H9 (cell line): ENCODE measurements at regions not wholly inside any gene's neighbourhood (a gene's known extent, or its start where the extent isn't known, plus 50 kb on each side); places are given as distances from the start of the nearest gene placed in this dataset.

Source experiments
- DNase-seq: peaks from one replicate; pipeline ENCODE4 v3.0.0-alpha.2; 2017
- H2AFZ ChIP-seq: one replicate; pipeline ENCODE4 v1.6.1; 2013; ENCODE audit warnings: mild to moderate bottlenecking, low read length, control low read depth, moderate library complexity
- H2AK5ac ChIP-seq: 2 replicates; pipeline ENCODE4 v1.6.1; 2013; ENCODE audit warnings: low read length, control low read depth, mixed read lengths; ENCODE audit not compliant: insufficient read length
- H2BK120ac ChIP-seq: one replicate; pipeline ENCODE4 v1.6.1; 2013; ENCODE audit warnings: low read depth, mild to moderate bottlenecking, low read length, control low read depth, inconsistent platforms; ENCODE audit not compliant: poor library complexity, severe bottlenecking
- H2BK12ac ChIP-seq: 2 replicates; pipeline ENCODE4 v1.6.1; 2013; ENCODE audit warnings: low read length, control low read depth, mixed read lengths, low read depth; ENCODE audit not compliant: insufficient read length
- H2BK15ac ChIP-seq: 2 replicates; pipeline ENCODE4 v1.6.1; 2013; ENCODE audit warnings: low read depth, low read length, control low read depth
- H2BK20ac ChIP-seq: one replicate; pipeline ENCODE4 v1.6.1; 2013; ENCODE audit warnings: low read depth, mild to moderate bottlenecking, low read length, control low read depth, inconsistent platforms; ENCODE audit not compliant: poor library complexity, severe bottlenecking
- H2BK5ac ChIP-seq: 2 replicates; pipeline ENCODE4 v1.6.1; 2013; ENCODE audit warnings: low read length, control low read depth, mixed read lengths; ENCODE audit not compliant: insufficient read length
- H3K14ac ChIP-seq: 2 replicates; pipeline ENCODE4 v1.6.1; 2013; ENCODE audit warnings: low read length, control low read depth; ENCODE audit not compliant: insufficient read depth
- H3K18ac ChIP-seq: 2 replicates; pipeline ENCODE4 v1.6.1; 2013; ENCODE audit warnings: low read depth, mild to moderate bottlenecking, mixed read lengths, low read length, control low read depth; ENCODE audit not compliant: insufficient read length
- H3K23ac ChIP-seq: 2 replicates; pipeline ENCODE4 v1.6.1; 2013; ENCODE audit warnings: low read length, control low read depth, mixed read lengths, low read depth; ENCODE audit not compliant: insufficient read length
- H3K23me2 ChIP-seq: 2 replicates; pipeline ENCODE4 v1.6.1; 2013; ENCODE audit warnings: low read depth, mild to moderate bottlenecking, mixed read lengths, low read length, control low read depth; ENCODE audit not compliant: insufficient read length, poor library complexity, severe bottlenecking
- H3K27ac ChIP-seq: 2 replicates; pipeline ENCODE4 v1.5.1; 2013; ENCODE audit warnings: low read length, control low read depth, mixed read lengths, low read depth; ENCODE audit not compliant: insufficient read length
- H3K27me3 ChIP-seq: 2 replicates; pipeline ENCODE4 v1.6.1; 2013; ENCODE audit warnings: low read length, control low read depth, inconsistent platforms; ENCODE audit not compliant: insufficient read depth
- H3K4ac ChIP-seq: 2 replicates; pipeline ENCODE4 v1.6.1; 2013; ENCODE audit warnings: low read depth, mild to moderate bottlenecking, control low read depth, inconsistent platforms, low read length, moderate library complexity
- H3K4me1 ChIP-seq: 2 replicates; pipeline ENCODE4 v1.6.1; 2013; ENCODE audit warnings: low read length, control low read depth, inconsistent platforms; ENCODE audit not compliant: insufficient read depth
- H3K4me2 ChIP-seq: 2 replicates; pipeline ENCODE4 v1.6.1; 2013; ENCODE audit warnings: low read length, control low read depth, mixed read lengths; ENCODE audit not compliant: insufficient read length, insufficient read depth
- H3K56ac ChIP-seq: 2 replicates; pipeline ENCODE4 v1.6.1; 2013; ENCODE audit warnings: low read depth, mild to moderate bottlenecking, mixed read lengths, low read length, control low read depth; ENCODE audit not compliant: insufficient read length
- H3K79me1 ChIP-seq: 2 replicates; pipeline ENCODE4 v1.6.1; 2013; ENCODE audit warnings: low read depth, mild to moderate bottlenecking, moderate library complexity, low read length, control low read depth, inconsistent platforms; ENCODE audit not compliant: insufficient read depth, poor library complexity, severe bottlenecking
- H3K79me2 ChIP-seq: 2 replicates; pipeline ENCODE4 v1.6.1; 2013; ENCODE audit warnings: low read length, control low read depth, inconsistent platforms; ENCODE audit not compliant: insufficient read depth
- H3K9ac ChIP-seq: 2 replicates; pipeline ENCODE4 v1.6.1; 2013; ENCODE audit warnings: low read length, control low read depth, mixed read lengths; ENCODE audit not compliant: insufficient read length; ENCODE audit errors: extremely low read depth
- H3K9me3 ChIP-seq: one replicate; pipeline ENCODE4 v1.6.1; 2013; ENCODE audit warnings: low read depth, low read length, inconsistent platforms; ENCODE audit not compliant: control insufficient read depth
- H3T11ph ChIP-seq: one replicate; pipeline ENCODE4 v1.6.1; 2013; ENCODE audit warnings: mild to moderate bottlenecking, low read length, control low read depth, inconsistent platforms
- H4K20me1 ChIP-seq: one replicate; pipeline ENCODE4 v1.6.1; 2013; ENCODE audit not compliant: control insufficient read depth, insufficient read length, insufficient read depth
- H4K5ac ChIP-seq: 2 replicates; pipeline ENCODE4 v1.6.1; 2013; ENCODE audit warnings: low read depth, mild to moderate bottlenecking, mixed read lengths, low read length, control low read depth; ENCODE audit not compliant: insufficient read length
- H4K8ac ChIP-seq: replicated peaks from 2 replicates; pipeline ENCODE4 v1.6.1; 2013; ENCODE audit warnings: low read length, control low read depth, mixed read lengths, low read depth; ENCODE audit not compliant: insufficient read length
- H4K91ac ChIP-seq: 2 replicates; pipeline ENCODE4 v1.6.1; 2013; ENCODE audit warnings: low read depth, mild to moderate bottlenecking, moderate library complexity, mixed read lengths, low read length, control low read depth; ENCODE audit not compliant: insufficient read length
- H3K27ac Mint-ChIP-seq, 3 experiments: 2 replicates in 2 of 3; 3 replicates in 1 of 3; pipeline ENCODE4 v1.8.0; 2020 to 2021; ENCODE audit warnings: mixed read lengths in 3 of 3, mild to moderate bottlenecking in 1 of 3, moderate library complexity in 1 of 3
- H3K27me3 Mint-ChIP-seq: 2 replicates; pipeline ENCODE4 v1.8.0; 2021; ENCODE audit warnings: low read depth, mild to moderate bottlenecking, moderate library complexity, mixed read lengths
- H3K36me3 Mint-ChIP-seq, 3 experiments: 2 replicates in 2 of 3; 3 replicates in 1 of 3; pipeline ENCODE4 v1.8.0; 2020 to 2021; ENCODE audit warnings: low read depth in 3 of 3, mixed read lengths in 3 of 3; ENCODE audit not compliant: insufficient read depth in 1 of 3
- H3K4me1 Mint-ChIP-seq, 2 experiments: 2 replicates each; pipeline ENCODE4 v1.8.0; 2020; ENCODE audit warnings: mixed read lengths in 2 of 2
- H3K4me3 Mint-ChIP-seq, 2 experiments: 2 replicates in 1 of 2; 3 replicates in 1 of 2; pipeline ENCODE4 v1.8.0; 2020 to 2021; ENCODE audit warnings: mild to moderate bottlenecking in 2 of 2, mixed read lengths in 2 of 2, moderate library complexity in 1 of 2
- H3K9me3 Mint-ChIP-seq, 2 experiments: 2 replicates in 1 of 2; 3 replicates in 1 of 2; pipeline ENCODE4 v1.8.0; 2020; ENCODE audit warnings: mild to moderate bottlenecking in 2 of 2, mixed read lengths in 2 of 2, moderate library complexity in 1 of 2
- WGBS: extraction: QIAGEN DNeasy Blood & Tissue Kit; methylation state at CpG from one replicate; pipeline ENCODE4 v1.1.7; 2013; ENCODE audit warnings: missing lambda C conversion rate, low lambda C conversion rate, mixed read lengths; ENCODE audit not compliant: insufficient read length; ENCODE audit errors: extremely low coverage; 5-methylcytosine and 5-hydroxymethylcytosine counted together
- TF ChIP-seq, protein P1 (sequence below): fragments of 200-600 bp; sonication (generic); conservative IDR thresholded peaks from 3 replicates; pipeline ENCODE4 v1.8.0; 2021; ENCODE audit warnings: antibody characterized with exemption, mild to moderate bottlenecking

DNA sequence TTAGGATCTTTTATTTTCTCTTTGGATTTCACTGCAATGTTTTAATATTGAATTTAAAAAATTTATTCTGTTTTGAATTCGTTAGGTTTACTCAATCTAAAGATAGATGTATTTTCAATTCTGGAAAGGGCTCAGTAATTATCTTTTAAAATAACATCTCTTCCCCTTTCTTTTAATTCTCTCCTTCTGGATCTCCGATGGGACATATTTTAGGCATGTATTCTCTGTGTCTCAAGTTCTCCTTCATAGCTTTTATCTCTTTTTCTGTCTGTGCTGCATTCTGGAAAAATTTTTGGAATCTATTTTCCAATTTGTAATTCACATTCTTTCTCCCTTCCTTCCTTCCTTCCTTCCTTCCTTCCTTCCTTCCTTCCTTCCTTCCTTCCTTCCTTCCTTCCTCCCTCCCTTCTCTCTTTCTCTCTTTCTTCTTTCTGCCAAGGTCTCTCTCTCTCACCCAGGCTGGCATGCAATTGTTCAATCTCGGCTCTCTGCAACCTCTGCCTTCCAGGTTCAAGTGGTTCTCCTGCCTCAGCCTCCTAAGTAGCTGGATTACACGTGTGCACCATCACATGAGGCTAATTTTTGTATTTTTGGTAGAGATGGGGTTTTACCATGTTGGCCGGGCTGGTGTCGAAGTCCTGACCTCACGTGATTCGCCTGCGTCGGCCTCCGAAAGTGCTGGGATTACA is 98.5 kb upstream of the CTTNBP2 start:
- no peak overlapping the region for H3K56ac ChIP-seq
- no CpG with 5 or more reads among the region's 11 CpGs for WGBS
- H3K79me2 ChIP-seq: no peaks in the 10 kb centered on the region
- no peak overlapping the region for H4K5ac ChIP-seq
- no peaks in the 10 kb centered on the region; a peak in 1 of 7 replicates for H3K36me3 Mint-ChIP-seq
- H3K27me3 Mint-ChIP-seq: no peaks in the 10 kb centered on the region
- 0 out of 4 replicates have a peak, but pooled peaks cover 0 to 3% of the 10 kb centered on the region in 2 experiments for H3K4me1 Mint-ChIP-seq
- peaks cover 7% of the 10 kb centered on the region in 2 experiments; a peak in 2 of 5 replicates for H3K9me3 Mint-ChIP-seq
- H3K4me3 Mint-ChIP-seq: no peak overlapping the region
- no peaks in the 10 kb centered on the region for H3K23me2 ChIP-seq
- H4K20me1 ChIP-seq: no peaks in the 10 kb centered on the region
- H3K27me3 ChIP-seq: no peaks in the 10 kb centered on the region
- H4K91ac ChIP-seq: no peak overlapping the region
- no peak overlapping the region for H3K9ac ChIP-seq
- H3K14ac ChIP-seq: no peak overlapping the region
- no peak overlapping the region for H3K27ac ChIP-seq
- no peak overlapping the region; a peak in 1 of 7 replicates for H3K27ac Mint-ChIP-seq
- TF ChIP-seq, protein P1, sequence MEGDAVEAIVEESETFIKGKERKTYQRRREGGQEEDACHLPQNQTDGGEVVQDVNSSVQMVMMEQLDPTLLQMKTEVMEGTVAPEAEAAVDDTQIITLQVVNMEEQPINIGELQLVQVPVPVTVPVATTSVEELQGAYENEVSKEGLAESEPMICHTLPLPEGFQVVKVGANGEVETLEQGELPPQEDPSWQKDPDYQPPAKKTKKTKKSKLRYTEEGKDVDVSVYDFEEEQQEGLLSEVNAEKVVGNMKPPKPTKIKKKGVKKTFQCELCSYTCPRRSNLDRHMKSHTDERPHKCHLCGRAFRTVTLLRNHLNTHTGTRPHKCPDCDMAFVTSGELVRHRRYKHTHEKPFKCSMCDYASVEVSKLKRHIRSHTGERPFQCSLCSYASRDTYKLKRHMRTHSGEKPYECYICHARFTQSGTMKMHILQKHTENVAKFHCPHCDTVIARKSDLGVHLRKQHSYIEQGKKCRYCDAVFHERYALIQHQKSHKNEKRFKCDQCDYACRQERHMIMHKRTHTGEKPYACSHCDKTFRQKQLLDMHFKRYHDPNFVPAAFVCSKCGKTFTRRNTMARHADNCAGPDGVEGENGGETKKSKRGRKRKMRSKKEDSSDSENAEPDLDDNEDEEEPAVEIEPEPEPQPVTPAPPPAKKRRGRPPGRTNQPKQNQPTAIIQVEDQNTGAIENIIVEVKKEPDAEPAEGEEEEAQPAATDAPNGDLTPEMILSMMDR: no peak
- no peaks in the 10 kb centered on the region for H3K9me3 ChIP-seq
- H3T11ph ChIP-seq: no peak overlapping the region
- no peak overlapping the region for H2BK15ac ChIP-seq
- no peak overlapping the region for H2BK5ac ChIP-seq
- no peak overlapping the region for H2BK12ac ChIP-seq
- no peak for DNase-seq
- H2BK120ac ChIP-seq: no peak overlapping the region
- H4K8ac ChIP-seq: no peak overlapping the region
- H3K4ac ChIP-seq: no peak overlapping the region
- no peak overlapping the region for H3K4me2 ChIP-seq
- no peaks in the 10 kb centered on the region for H3K4me1 ChIP-seq
- H3K23ac ChIP-seq: no peak overlapping the region
- H2BK20ac ChIP-seq: no peak overlapping the region
- no peaks in the 10 kb centered on the region for H3K79me1 ChIP-seq
- H2AK5ac ChIP-seq: no peak overlapping the region
- H3K18ac ChIP-seq: no peak overlapping the region
- H2AFZ ChIP-seq: no peak overlapping the region
